OCI-LY1 (cell line): ENCODE measurements at regions not wholly inside any gene's neighbourhood (a gene's known extent, or its start where the extent isn't known, plus 50 kb on each side); places are given as distances from the start of the nearest gene placed in this dataset.

Experiments
- H2AFZ ChIP-seq: fragments of 200-600 bp; sonication (generic), shearing (Covaris generic); 2 replicates; pipeline ENCODE4 v1.6.0; 2014; ENCODE audit warnings: antibody characterized with exemption, mild to moderate bottlenecking, low read length
- H3F3A ChIP-seq: fragments of 200-600 bp; sonication (generic), shearing (Covaris generic); 2 replicates; pipeline ENCODE4 v1.6.0; 2014; ENCODE audit warnings: mild to moderate bottlenecking, antibody characterized with exemption, low read length, moderate library complexity; ENCODE audit not compliant: insufficient read depth
- H3K27ac ChIP-seq: fragments of 200-600 bp; sonication (generic); 2 replicates; pipeline ENCODE4 v1.5.1; 2014; ENCODE audit warnings: low read length, mixed run types, mild to moderate bottlenecking, low read depth; ENCODE audit not compliant: poor library complexity, severe bottlenecking
- H3K27me3 ChIP-seq: fragments of 200-600 bp; sonication (generic); 2 replicates; pipeline ENCODE4 v1.6.0; 2014; ENCODE audit warnings: antibody characterized with exemption, mild to moderate bottlenecking, low read length, moderate library complexity; ENCODE audit not compliant: insufficient read depth
- H3K36me3 ChIP-seq: fragments of 200-600 bp; sonication (generic); 2 replicates; pipeline ENCODE4 v1.6.1; 2014; ENCODE audit warnings: mild to moderate bottlenecking, antibody characterized with exemption, low read length, moderate library complexity, mixed read lengths; ENCODE audit not compliant: insufficient read depth
- H3K4me1 ChIP-seq: fragments of 200-600 bp; sonication (generic); 2 replicates; pipeline ENCODE4 v1.5.1; 2014; ENCODE audit warnings: mild to moderate bottlenecking, low read length, moderate library complexity; ENCODE audit not compliant: insufficient read depth, severe bottlenecking
- H3K4me2 ChIP-seq: fragments of 200-600 bp; sonication (generic), shearing (Covaris generic); 2 replicates; pipeline ENCODE4 v1.6.1; 2014; ENCODE audit warnings: low read length
- H3K4me3 ChIP-seq: fragments of 200-600 bp; sonication (generic); 2 replicates; pipeline ENCODE4 v1.5.1; 2014; ENCODE audit warnings: low read length, low read depth, mild to moderate bottlenecking, mixed read lengths; ENCODE audit not compliant: poor library complexity, severe bottlenecking
- H3K79me2 ChIP-seq: fragments of 200-600 bp; shearing (Covaris generic); 2 replicates; pipeline ENCODE4 v1.6.1; 2016; ENCODE audit warnings: mixed run types, low read length, mixed read lengths; ENCODE audit not compliant: insufficient read depth
- H3K9ac ChIP-seq: fragments of 200-600 bp; sonication (generic), shearing (Covaris generic); 2 replicates; pipeline ENCODE4 v1.6.1; 2014; ENCODE audit warnings: mild to moderate bottlenecking, low read length, mixed read lengths
- H3K9me2 ChIP-seq: fragments of 200-600 bp; sonication (generic), shearing (Covaris generic); 2 replicates; pipeline ENCODE4 v1.6.1; 2014; ENCODE audit warnings: low read depth, mild to moderate bottlenecking, low read length, mixed read lengths
- H3K9me3 ChIP-seq: fragments of 200-600 bp; shearing (Covaris generic); 2 replicates; pipeline ENCODE4 v1.6.1; 2014; ENCODE audit warnings: low read length, mixed read lengths
- H4K20me1 ChIP-seq: fragments of 200-600 bp; sonication (generic), shearing (Covaris generic); 2 replicates; pipeline ENCODE4 v1.6.0; 2016; ENCODE audit warnings: mild to moderate bottlenecking, low read length; ENCODE audit not compliant: insufficient read depth
- EZH2 ChIP-seq: fragments of 200-600 bp; sonication (generic), shearing (Covaris generic); IDR thresholded peaks from 2 replicates; pipeline ENCODE4 v1.8.0; 2017; ENCODE audit warnings: borderline replicate concordance, mixed run types, mild to moderate bottlenecking, antibody characterized with exemption, low read length, moderate library complexity, mixed read lengths
- TF ChIP-seq, protein P1 (sequence below): fragments of 200-600 bp; sonication (generic), shearing (Covaris generic); IDR thresholded peaks from 2 replicates; pipeline ENCODE4 v1.5.1; 2017; ENCODE audit warnings: mild to moderate bottlenecking, antibody characterized with exemption, low read length, moderate library complexity, mixed read lengths

DNA sequence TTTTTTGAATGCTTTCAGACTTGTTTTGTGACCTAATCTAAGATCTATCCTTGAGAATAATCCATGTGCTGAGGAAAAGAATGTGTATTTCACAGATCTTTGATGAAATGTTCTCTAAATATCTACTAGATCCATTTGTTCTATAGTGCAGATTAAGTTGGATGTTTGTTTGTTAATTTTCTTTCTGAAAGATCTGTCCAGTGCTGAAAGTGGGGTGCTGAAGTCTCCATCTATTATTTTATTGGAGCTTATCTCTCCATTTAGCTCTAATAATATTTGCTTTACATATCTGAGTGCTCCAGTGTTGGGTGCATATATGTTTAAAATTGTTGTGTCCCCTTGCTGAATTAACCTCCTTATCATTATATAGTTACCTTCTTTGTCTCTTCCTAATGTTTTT is 303.6 kb downstream of the HTR1B start:
- no peak for TF ChIP-seq EZH2
- TF ChIP-seq, protein P1, sequence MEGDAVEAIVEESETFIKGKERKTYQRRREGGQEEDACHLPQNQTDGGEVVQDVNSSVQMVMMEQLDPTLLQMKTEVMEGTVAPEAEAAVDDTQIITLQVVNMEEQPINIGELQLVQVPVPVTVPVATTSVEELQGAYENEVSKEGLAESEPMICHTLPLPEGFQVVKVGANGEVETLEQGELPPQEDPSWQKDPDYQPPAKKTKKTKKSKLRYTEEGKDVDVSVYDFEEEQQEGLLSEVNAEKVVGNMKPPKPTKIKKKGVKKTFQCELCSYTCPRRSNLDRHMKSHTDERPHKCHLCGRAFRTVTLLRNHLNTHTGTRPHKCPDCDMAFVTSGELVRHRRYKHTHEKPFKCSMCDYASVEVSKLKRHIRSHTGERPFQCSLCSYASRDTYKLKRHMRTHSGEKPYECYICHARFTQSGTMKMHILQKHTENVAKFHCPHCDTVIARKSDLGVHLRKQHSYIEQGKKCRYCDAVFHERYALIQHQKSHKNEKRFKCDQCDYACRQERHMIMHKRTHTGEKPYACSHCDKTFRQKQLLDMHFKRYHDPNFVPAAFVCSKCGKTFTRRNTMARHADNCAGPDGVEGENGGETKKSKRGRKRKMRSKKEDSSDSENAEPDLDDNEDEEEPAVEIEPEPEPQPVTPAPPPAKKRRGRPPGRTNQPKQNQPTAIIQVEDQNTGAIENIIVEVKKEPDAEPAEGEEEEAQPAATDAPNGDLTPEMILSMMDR: no peak
- no peak overlapping the region for H3K27ac ChIP-seq
- no peaks in the 10 kb centered on the region for H3F3A ChIP-seq
- H3K79me2 ChIP-seq: no peaks in the 10 kb centered on the region
- no peak overlapping the region for H3K4me3 ChIP-seq
- no peak overlapping the region for H2AFZ ChIP-seq
- H3K4me1 ChIP-seq: no peaks in the 10 kb centered on the region
- no peaks in the 10 kb centered on the region for H4K20me1 ChIP-seq
- no peak overlapping the region for H3K4me2 ChIP-seq
- no peaks in the 10 kb centered on the region for H3K36me3 ChIP-seq
- no peaks in the 10 kb centered on the region for H3K27me3 ChIP-seq
- no peak overlapping the region for H3K9ac ChIP-seq
- H3K9me3 ChIP-seq: no peaks in the 10 kb centered on the region
- H3K9me2 ChIP-seq: no peaks in the 10 kb centered on the region

DNA sequence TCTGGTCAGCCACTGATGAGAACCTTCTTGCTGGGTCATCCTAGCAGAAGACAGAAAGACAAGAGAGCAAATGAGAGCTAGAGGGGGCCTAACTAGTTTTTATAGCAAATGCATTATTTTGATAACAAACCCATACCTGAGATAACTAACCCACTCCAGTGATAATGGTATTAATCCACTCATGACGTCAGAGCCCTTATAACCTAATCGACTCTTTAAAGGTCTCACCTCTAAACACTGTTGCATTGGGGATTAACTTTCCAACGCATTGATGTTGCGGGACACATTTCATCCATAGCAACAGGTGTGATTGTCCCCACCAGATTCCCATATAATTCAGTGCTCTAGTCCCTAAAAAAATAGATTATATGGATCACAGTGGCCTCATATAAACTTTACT is 312.1 kb downstream of the HTR1B start:
- H3K4me2 ChIP-seq: no peak overlapping the region
- no peaks in the 10 kb centered on the region for H4K20me1 ChIP-seq
- TF ChIP-seq, protein P1: no peak
- no peak overlapping the region for H2AFZ ChIP-seq
- no peaks in the 10 kb centered on the region for H3K79me2 ChIP-seq
- no peak overlapping the region for H3K4me3 ChIP-seq
- no peaks in the 10 kb centered on the region for H3K4me1 ChIP-seq
- H3F3A ChIP-seq: no peaks in the 10 kb centered on the region
- H3K36me3 ChIP-seq: no peaks in the 10 kb centered on the region
- no peaks in the 10 kb centered on the region for H3K27me3 ChIP-seq
- no peaks in the 10 kb centered on the region for H3K9me2 ChIP-seq
- H3K9ac ChIP-seq: no peak overlapping the region
- H3K27ac ChIP-seq: no peak overlapping the region
- H3K9me3 ChIP-seq: no peaks in the 10 kb centered on the region

DNA sequence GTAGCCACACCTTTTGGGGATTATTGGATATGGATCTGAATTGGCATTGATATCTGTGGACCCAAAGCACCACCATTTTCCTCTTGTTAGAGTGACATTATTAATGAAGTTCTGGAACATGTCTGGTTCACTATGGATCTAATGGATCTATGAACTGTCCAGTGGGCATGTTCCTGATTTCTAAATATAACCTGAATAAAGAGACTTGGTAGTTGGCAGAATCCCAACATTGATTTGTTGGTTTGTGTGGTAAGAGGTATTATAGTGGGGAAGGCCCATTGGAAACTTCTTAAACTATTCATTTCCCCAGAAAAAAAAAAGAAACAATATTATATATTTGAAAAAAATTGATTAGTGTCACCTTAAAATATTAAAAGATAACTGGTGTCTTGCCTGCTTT is 312.6 kb downstream of the HTR1B start:
- Histone ChIP-seq H3K36me3 (no peaks in the 10 kb centered on the region), H3F3A (no peaks in the 10 kb centered on the region), H3K79me2 (no peaks in the 10 kb centered on the region), H3K9me3 (no peaks in the 10 kb centered on the region), H3K4me1 (no peaks in the 10 kb centered on the region), H3K9ac (no peak overlapping the region), H3K27ac (no peak overlapping the region), H3K9me2 (no peaks in the 10 kb centered on the region), H2AFZ (no peak overlapping the region), H3K27me3 (no peaks in the 10 kb centered on the region), H3K4me3 (no peak overlapping the region), H4K20me1 (no peaks in the 10 kb centered on the region), H3K4me2 (no peak overlapping the region)
- TF ChIP-seq, protein P1: no peak
- no peak for TF ChIP-seq EZH2
